HepG2 (cell line): ENCODE measurements at regions not wholly inside any gene's neighbourhood (a gene's known extent, or its start where the extent isn't known, plus 50 kb on each side); places are given as distances from the start of the nearest gene placed in this dataset.

Source experiments
- BRF2 ChIP-seq: sonication (generic); formaldehyde crosslinking; IDR thresholded peaks from 2 replicates; pipeline ENCODE4 v1.8.1; 2022; ENCODE audit warnings: mild to moderate bottlenecking, missing genetic modification reagents
- CBFB ChIP-seq: sonication (generic); formaldehyde crosslinking; IDR thresholded peaks from 2 replicates; pipeline ENCODE4 v1.4.0; 2020; ENCODE audit warnings: missing genetic modification reagents
- ELF4 ChIP-seq: sonication (generic); formaldehyde crosslinking; IDR thresholded peaks from 2 replicates; pipeline ENCODE4 v1.5.0; 2020; ENCODE audit warnings: missing genetic modification reagents, mild to moderate bottlenecking, moderate library complexity, borderline replicate concordance
- EP300 ChIP-seq, 3 experiments: sonication (generic) in 1 of 3; formaldehyde crosslinking in 1 of 3; IDR thresholded peaks; 2 replicates each; pipeline versions ENCODE4 v1.5.1 to v1.6.1; 2011 to 2020; ENCODE audit warnings: low read depth in 2 of 3, low read length in 2 of 3, borderline replicate concordance in 1 of 3, improper control_type of control experiment in 1 of 3, mild to moderate bottlenecking in 1 of 3, missing genetic modification reagents in 1 of 3, moderate library complexity in 1 of 3
- EZH2 ChIP-seq: conservative IDR thresholded peaks from 2 replicates; pipeline ENCODE4 v1.6.1; 2012; ENCODE audit warnings: mild to moderate bottlenecking, low read depth, low read length, moderate library complexity
- FOXK1 ChIP-seq: sonication (generic); formaldehyde crosslinking; IDR thresholded peaks from 2 replicates; pipeline ENCODE4 v1.4.0; 2020; ENCODE audit warnings: low read depth, missing genetic modification reagents, borderline replicate concordance
- MYPOP ChIP-seq: sonication (generic); formaldehyde crosslinking; IDR thresholded peaks from 2 replicates; pipeline ENCODE4 v1.8.1; 2023; ENCODE audit warnings: mild to moderate bottlenecking, moderate library complexity, missing genetic modification reagents
- RFXANK ChIP-seq: IDR thresholded peaks from 2 replicates; pipeline ENCODE4 v1.6.1; 2016
- SMYD3 ChIP-seq: sonication (generic); formaldehyde crosslinking; IDR thresholded peaks from 2 replicates; pipeline ENCODE4 v1.8.1; 2023; ENCODE audit warnings: mild to moderate bottlenecking, missing genetic modification reagents
- ZNF142 ChIP-seq: sonication (generic); formaldehyde crosslinking; IDR thresholded peaks from 2 replicates; pipeline ENCODE4 v1.4.0; 2020; ENCODE audit warnings: missing genetic modification reagents
- ZNF580 ChIP-seq: IDR thresholded peaks from 2 replicates; pipeline ENCODE4 v1.6.1; 2016; ENCODE audit warnings: low read depth, borderline replicate concordance
- TF ChIP-seq, protein P1 (sequence below): sonication (generic); formaldehyde crosslinking; IDR thresholded peaks from 2 replicates; pipeline ENCODE4 v1.5.0; 2020; ENCODE audit warnings: mild to moderate bottlenecking, missing genetic modification reagents, moderate library complexity

DNA sequence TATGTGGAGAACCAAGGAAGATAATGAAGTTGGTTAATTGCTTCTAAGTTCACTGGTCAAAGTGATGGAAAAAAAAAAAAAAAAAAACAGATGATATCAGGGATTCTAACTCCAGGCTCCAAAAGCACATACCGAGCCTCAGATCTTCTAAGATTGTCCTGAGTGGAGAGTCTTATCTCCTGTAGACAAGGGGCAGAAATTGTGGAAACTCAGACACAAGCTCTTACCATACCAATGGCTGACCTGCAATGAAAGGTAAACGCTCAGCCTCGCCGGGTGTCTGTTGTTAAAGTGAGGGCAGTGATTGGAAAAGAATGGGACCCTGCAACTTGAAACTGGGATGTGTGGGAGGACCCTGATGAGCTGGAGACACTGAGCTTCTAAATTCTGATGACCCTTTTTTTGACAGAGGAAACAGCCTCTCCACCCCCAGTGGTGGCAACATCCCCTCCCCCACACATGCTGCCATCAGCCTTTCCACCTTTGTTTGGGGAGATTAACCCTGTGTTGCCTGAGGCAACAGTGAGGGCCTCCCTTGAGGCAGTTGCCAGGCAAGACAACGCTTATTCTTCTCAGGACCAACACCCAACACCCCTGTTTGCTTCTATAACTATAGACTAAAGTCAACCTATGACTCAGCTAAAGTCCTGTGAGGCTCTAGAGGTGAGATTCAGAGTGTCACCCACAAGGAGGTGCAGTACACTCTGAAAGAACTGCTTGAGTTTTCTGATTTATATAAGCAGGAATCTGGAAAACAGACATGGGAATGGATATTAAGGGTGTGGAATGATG lies 154.0 kb downstream of the THBS2 start:
- TF ChIP-seq EP300 (IDR thresholded peaks at IDR 0.05; ENCODE audit: low read depth in 2 of 2, low read length in 2 of 2): no peak
- TF ChIP-seq EP300 (CRISPR knock-in tag; IDR thresholded peaks at IDR 0.05; ENCODE audit: borderline replicate concordance): no peak
- TF ChIP-seq, protein P1, sequence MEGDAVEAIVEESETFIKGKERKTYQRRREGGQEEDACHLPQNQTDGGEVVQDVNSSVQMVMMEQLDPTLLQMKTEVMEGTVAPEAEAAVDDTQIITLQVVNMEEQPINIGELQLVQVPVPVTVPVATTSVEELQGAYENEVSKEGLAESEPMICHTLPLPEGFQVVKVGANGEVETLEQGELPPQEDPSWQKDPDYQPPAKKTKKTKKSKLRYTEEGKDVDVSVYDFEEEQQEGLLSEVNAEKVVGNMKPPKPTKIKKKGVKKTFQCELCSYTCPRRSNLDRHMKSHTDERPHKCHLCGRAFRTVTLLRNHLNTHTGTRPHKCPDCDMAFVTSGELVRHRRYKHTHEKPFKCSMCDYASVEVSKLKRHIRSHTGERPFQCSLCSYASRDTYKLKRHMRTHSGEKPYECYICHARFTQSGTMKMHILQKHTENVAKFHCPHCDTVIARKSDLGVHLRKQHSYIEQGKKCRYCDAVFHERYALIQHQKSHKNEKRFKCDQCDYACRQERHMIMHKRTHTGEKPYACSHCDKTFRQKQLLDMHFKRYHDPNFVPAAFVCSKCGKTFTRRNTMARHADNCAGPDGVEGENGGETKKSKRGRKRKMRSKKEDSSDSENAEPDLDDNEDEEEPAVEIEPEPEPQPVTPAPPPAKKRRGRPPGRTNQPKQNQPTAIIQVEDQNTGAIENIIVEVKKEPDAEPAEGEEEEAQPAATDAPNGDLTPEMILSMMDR (CRISPR knock-in tag): no peak
- TF ChIP-seq ELF4 (CRISPR knock-in tag): no peak
- no peak for TF ChIP-seq EZH2
- TF ChIP-seq FOXK1 (CRISPR knock-in tag): no peak
- TF ChIP-seq ZNF580 (CRISPR knock-in tag): no peak
- TF ChIP-seq SMYD3 (CRISPR knock-in tag): no peak
- TF ChIP-seq MYPOP: no peak
- TF ChIP-seq ZNF142 (CRISPR knock-in tag): no peak
- no peak for TF ChIP-seq RFXANK (CRISPR knock-in tag)
- no peak for TF ChIP-seq BRF2
- no peak for TF ChIP-seq CBFB
